ENCODE measurements at regions not wholly inside any gene's neighbourhood (a gene's known extent, or its start where the extent isn't known, plus 50 kb on each side); places are given as distances from the start of the nearest gene placed in this dataset.
A peak's percentile ranks its signal among the peaks of the same experiment; 100 is the strongest.

DNA sequence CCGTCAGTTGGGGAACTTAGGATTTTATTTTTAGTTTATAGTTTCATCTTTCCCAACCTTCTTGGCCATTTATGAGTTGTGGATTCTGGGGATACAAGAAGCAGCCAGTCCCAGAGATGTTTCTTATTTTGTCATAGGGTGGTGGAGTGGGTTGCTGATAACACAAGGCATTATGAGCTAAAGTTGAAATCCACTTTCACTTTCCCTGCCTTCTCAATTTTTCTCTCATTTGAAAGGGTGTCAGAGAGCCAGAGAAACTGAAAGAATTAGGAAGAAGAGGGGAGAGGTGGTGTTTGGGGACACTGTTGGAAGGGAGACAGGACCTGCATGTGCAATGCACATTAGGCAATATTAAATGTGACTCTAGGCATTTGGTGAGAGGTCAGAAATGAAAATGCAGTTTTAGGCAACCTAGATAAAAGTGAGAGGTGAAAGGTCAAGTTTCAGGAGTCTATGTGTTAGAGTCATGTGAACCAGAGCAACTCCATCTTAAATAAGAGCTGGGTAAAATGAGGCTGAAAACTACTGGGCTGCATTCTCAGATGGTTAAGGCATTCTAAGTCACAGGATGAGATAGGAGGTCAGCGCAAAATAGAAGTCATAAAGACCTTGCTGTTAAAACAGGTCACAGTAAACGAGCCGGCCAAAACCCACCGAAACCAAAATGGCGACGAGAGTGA is 71.1 kb upstream of the F3 start:
- Histone ChIP-seq H3K27me3 (replicated peaks; ENCODE audit: control insufficient read depth, insufficient read depth, low read length) (no peaks in the 10 kb centered on the region), H3K4me1 (ENCODE audit: control insufficient read depth, insufficient read depth, low read length) (peaks cover 42% of the 10 kb centered on the region), H3K9ac (ENCODE audit: low read length) (peak overlapping the region; percentile 76), H3K36me3 (ENCODE audit: control insufficient read depth, insufficient read depth, low read length, severe bottlenecking) (no peaks in the 10 kb centered on the region), H3K4me3 (ENCODE audit: low read length) (peak overlapping the region; percentile 28), H3K9me3 (ENCODE audit: control insufficient read depth, low read length) (no peaks in the 10 kb centered on the region)
- no peak for DNase-seq (ENCODE audit: low read depth)

DNA sequence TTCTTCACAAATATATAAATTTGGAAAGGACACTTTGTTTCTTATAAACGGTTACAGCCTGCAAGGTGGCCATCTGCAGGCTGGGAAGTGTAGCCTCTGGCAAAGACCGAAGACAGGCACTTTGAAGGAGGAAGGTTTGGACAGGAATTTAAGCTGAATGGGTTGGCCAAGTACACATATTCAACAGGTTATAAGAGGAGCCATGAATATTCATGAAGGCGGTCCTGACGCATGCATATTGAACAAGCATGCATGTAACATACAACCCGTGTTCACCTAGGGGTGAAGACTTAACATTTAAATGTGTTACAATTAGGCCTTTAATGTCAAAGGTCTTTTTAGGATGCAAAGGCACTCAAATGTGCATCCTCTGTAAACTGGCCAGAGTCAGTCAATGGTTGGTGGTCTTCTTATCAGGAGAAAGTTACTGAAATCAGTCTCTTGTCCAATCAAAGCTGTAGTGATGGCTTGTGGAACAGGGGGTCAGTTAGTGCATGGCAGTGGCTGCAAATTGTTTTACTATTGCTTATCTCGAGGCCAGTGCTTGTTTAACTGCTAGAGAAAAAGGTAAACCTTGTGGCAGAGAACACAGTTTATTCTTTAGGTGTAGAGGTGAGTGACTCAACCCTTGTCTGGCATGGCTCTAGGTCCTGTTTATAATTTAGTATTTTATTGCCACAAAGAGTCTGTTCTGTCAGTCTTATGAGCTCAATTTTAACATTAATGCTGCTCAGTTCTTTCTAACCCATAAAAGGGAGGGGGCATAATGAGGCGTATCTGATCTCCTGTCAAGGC is 70.3 kb upstream of the F3 start:
- no peaks in the 10 kb centered on the region for H3K9me3 ChIP-seq (ENCODE audit: control insufficient read depth, low read length)
- no peak for DNase-seq (ENCODE audit: low read depth)
- H3K36me3 ChIP-seq (ENCODE audit: control insufficient read depth, insufficient read depth, low read length, severe bottlenecking), result no peaks in the 10 kb centered on the region
- H3K9ac ChIP-seq (ENCODE audit: low read length), result peak overlapping the region; percentile 76
- H3K27me3 ChIP-seq (replicated peaks; ENCODE audit: control insufficient read depth, insufficient read depth, low read length), result no peaks in the 10 kb centered on the region
- H3K4me1 ChIP-seq (ENCODE audit: control insufficient read depth, insufficient read depth, low read length), result peaks cover 34% of the 10 kb centered on the region
- peak overlapping the region; percentile 28 for H3K4me3 ChIP-seq (ENCODE audit: low read length)

DNA sequence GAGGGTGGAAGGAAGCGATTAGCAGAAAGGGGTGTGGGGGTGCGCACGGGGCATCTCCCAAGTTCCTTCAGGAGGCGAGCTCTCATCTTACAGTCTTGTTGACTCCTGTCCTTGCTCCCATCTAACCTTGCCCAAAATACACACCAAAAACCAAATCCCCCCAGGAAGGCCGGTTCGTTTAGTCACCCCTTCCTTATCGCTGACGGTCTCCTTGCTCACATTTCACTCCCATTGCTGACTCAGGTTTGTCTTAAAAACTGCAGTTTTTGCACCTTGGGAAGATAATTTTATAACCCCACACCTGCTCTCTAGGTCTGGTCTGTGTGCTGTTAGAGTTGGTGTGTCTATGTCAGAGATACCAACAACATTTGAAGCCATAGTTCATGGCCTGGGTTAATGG is 68.1 kb upstream of the F3 start:
- Histone ChIP-seq H3K27me3 (replicated peaks; ENCODE audit: control insufficient read depth, insufficient read depth, low read length) (no peaks in the 10 kb centered on the region), H3K4me3 (ENCODE audit: low read length) (no peak overlapping the region), H3K9me3 (ENCODE audit: control insufficient read depth, low read length) (no peaks in the 10 kb centered on the region), H3K4me1 (ENCODE audit: control insufficient read depth, insufficient read depth, low read length) (peaks cover 29% of the 10 kb centered on the region), H3K36me3 (ENCODE audit: control insufficient read depth, insufficient read depth, low read length, severe bottlenecking) (no peaks in the 10 kb centered on the region), H3K9ac (ENCODE audit: low read length) (no peak overlapping the region)
- DNase-seq (ENCODE audit: low read depth), result no peak

DNA sequence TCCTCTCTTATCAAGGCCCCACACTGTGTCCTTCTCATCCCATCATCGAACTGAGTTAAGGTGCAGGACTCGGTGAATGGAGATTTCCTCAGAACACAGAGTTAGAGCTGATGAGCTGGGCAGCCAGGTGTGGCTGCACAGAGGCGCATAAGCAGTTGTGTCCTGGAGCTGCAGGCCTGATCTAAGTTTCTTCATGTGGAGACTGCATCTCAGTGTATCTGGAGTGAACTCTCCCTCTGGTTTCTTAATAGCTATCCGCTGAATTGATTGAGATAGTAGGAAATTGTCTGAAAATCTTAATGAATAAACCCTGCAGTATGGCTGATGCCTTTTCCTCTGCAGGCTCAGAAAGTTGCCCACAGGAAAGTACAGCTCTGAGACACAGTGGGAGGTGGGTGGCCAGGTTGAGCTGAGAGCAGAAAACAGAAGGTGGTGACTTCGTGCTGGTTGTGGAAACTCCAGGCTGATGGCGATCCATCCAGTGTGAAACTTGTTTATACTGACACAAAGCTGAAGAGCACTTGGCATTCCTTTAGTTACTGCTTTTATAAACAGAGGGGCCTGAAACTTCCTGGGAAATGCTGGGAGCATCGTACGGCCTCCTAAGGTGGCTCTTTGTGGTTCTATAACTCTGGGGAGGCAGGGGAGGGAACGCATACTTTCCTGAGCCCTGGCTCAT is 67.4 kb upstream of the F3 start:
- Histone ChIP-seq H3K4me1 (ENCODE audit: control insufficient read depth, insufficient read depth, low read length) (peaks cover 23% of the 10 kb centered on the region), H3K27me3 (replicated peaks; ENCODE audit: control insufficient read depth, insufficient read depth, low read length) (no peaks in the 10 kb centered on the region), H3K36me3 (ENCODE audit: control insufficient read depth, insufficient read depth, low read length, severe bottlenecking) (no peaks in the 10 kb centered on the region), H3K9me3 (ENCODE audit: control insufficient read depth, low read length) (no peaks in the 10 kb centered on the region), H3K9ac (ENCODE audit: low read length) (no peak overlapping the region), H3K4me3 (ENCODE audit: low read length) (no peak overlapping the region)
- DNase-seq (ENCODE audit: low read depth), result no peak

DNA sequence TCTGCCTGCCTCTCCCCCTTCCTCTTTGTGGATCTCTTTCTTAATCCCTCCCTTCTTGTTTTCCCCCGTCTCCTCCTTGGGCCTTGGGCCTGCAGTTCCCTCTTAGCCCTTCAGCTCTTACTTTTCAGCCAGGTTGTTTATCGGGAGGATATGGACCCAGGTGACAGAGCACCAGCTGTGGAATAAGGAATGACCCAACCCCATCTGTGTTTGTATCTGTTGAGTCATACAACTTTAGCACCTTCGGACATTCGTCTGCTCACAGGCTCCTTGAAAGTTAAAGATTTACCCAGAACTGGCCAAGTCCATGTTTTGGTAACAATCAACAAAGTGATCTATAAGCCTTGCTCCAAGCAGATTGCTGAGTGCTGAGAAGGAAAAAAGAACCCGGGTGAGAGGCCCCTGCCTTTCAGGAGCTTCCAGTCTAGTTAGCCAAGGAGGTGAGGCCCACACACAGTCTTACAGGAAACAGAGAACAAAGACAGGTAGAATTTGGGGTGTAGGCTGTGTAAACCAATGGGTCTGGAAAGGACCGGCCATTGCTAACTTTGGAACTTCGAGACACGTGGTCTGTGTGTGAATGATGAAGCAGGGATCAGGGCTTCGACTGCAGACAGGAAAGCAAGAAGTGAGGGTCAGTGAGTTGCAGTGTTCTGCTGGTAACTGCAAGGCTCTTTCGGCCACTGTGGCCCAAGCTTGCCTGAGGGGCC is 66.7 kb upstream of the F3 start:
- Histone ChIP-seq H3K27me3 (replicated peaks; ENCODE audit: control insufficient read depth, insufficient read depth, low read length) (no peaks in the 10 kb centered on the region), H3K4me1 (ENCODE audit: control insufficient read depth, insufficient read depth, low read length) (peaks cover 22% of the 10 kb centered on the region), H3K36me3 (ENCODE audit: control insufficient read depth, insufficient read depth, low read length, severe bottlenecking) (no peaks in the 10 kb centered on the region), H3K9me3 (ENCODE audit: control insufficient read depth, low read length) (no peaks in the 10 kb centered on the region), H3K4me3 (ENCODE audit: low read length) (no peak overlapping the region), H3K9ac (ENCODE audit: low read length) (no peak overlapping the region)
- no peak for DNase-seq (ENCODE audit: low read depth)

DNA sequence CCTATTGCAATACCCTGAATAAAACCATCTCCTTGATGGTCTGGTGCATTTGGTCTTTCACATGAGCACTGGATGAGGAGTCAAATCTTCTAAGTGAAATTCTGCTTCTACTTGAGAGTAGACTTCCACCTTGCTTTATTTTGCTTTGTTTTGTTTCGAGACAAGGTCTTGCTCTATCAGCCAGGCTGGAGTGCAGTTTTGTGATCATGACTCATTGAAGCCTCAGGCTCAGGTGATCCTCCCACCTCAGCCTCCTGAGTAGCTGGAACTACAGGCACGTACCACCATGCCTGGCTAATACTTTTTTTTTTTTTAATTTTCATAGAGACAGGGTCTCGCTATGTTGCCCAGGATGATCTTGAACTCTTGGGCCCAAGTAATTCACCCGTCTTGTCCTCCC is 65.8 kb upstream of the F3 start:
- Histone ChIP-seq H3K36me3 (ENCODE audit: control insufficient read depth, insufficient read depth, low read length, severe bottlenecking) (no peaks in the 10 kb centered on the region), H3K4me3 (ENCODE audit: low read length) (no peak overlapping the region), H3K4me1 (ENCODE audit: control insufficient read depth, insufficient read depth, low read length) (peaks cover 15% of the 10 kb centered on the region), H3K27me3 (replicated peaks; ENCODE audit: control insufficient read depth, insufficient read depth, low read length) (no peaks in the 10 kb centered on the region), H3K9me3 (ENCODE audit: control insufficient read depth, low read length) (no peaks in the 10 kb centered on the region), H3K9ac (ENCODE audit: low read length) (no peak overlapping the region)
- no peak for DNase-seq (ENCODE audit: low read depth)

DNA sequence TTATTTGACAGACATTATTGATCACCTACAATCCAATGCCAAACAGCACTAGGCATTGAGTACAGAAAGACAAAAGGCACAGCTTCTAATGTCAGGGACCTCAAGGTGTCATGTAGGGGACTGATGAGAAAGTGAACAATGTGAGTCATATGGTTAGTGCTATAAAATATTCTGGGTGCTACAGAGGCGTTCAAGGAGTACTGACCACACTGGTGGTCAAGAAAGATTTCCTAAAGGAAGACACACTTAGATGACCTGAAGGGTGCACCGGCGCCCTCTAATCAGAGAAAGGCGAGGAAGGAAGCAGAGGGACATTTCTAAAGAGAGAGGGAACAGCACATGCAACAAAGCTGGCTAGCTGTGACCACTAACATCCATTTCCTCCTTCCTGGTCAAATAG is 64.9 kb upstream of the F3 start:
- no peaks in the 10 kb centered on the region for H3K9me3 ChIP-seq (ENCODE audit: control insufficient read depth, low read length)
- H3K36me3 ChIP-seq (ENCODE audit: control insufficient read depth, insufficient read depth, low read length, severe bottlenecking), result no peaks in the 10 kb centered on the region
- H3K27me3 ChIP-seq (replicated peaks; ENCODE audit: control insufficient read depth, insufficient read depth, low read length), result no peaks in the 10 kb centered on the region
- no peak for DNase-seq (ENCODE audit: low read depth)
- peaks cover 12% of the 10 kb centered on the region for H3K4me1 ChIP-seq (ENCODE audit: control insufficient read depth, insufficient read depth, low read length)
- H3K9ac ChIP-seq (ENCODE audit: low read length), result no peak overlapping the region
- no peak overlapping the region for H3K4me3 ChIP-seq (ENCODE audit: low read length)

DNA sequence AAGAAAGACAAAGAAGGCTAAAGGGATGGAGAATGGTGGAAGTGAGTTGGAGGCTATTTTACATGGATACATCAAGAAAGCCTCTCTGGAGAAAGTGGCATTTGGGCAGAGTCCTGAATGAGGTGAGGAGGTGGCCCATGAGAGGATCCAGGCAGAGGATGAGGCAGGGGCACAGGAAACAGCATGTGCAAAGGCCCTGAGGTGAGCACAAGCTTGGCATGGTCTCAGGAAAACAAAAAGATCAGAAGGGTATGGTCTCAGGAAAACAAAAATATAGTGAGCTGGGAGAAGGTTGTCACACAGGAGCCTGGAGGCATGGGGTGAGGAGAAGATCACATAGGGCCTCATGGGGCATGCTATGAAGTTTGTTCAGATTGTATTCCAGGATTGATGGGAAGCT is 62.1 kb upstream of the F3 start:
- no peaks in the 10 kb centered on the region for H3K36me3 ChIP-seq (ENCODE audit: control insufficient read depth, insufficient read depth, low read length, severe bottlenecking)
- H3K4me3 ChIP-seq (ENCODE audit: low read length), result no peak overlapping the region
- no peak overlapping the region for H3K9ac ChIP-seq (ENCODE audit: low read length)
- DNase-seq (ENCODE audit: low read depth), result no peak
- no peaks in the 10 kb centered on the region for H3K27me3 ChIP-seq (replicated peaks; ENCODE audit: control insufficient read depth, insufficient read depth, low read length)
- no peaks in the 10 kb centered on the region for H3K9me3 ChIP-seq (ENCODE audit: control insufficient read depth, low read length)
- peaks cover 9% of the 10 kb centered on the region for H3K4me1 ChIP-seq (ENCODE audit: control insufficient read depth, insufficient read depth, low read length)

DNA sequence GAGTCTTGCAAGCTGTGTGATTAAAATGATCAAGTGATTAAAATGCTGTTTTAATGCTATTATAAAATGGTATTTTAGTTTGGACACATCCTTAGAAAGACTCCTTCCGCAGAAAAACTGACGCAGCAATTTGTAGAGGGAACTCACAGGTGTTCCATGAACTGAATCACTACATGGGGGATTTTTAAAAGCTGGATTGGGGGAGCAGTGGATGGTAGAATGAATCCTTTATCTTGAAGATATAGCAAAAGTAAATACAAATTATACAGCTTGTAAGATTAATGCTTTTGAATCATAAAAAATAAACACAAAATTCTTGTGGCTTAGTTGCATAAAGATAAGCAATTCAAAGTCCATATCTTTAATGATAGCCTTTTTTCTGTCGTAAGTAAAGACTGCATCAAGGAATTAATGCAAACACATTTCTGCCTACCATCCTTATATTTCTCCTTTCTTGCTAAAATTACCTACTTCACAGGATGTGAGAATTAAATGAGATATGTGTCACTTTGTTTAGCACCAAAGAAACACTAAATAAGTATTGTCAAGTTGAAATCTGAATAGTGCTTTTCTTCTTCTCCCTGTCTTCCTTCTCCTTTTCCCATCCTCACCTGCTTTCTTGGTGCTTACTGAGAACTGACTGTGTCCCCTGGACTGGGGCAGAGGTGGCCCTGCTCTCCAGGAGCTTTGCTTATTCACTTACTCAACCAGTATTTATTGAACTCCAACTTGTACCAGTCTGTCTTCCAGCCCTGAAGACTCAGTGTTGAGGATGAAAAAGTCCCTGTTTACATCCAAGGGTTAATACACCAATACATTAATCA is 61.5 kb upstream of the F3 start:
- Histone ChIP-seq H3K4me3 (ENCODE audit: low read length) (peak overlapping the region; percentile 42), H3K36me3 (ENCODE audit: control insufficient read depth, insufficient read depth, low read length, severe bottlenecking) (no peaks in the 10 kb centered on the region), H3K27me3 (replicated peaks; ENCODE audit: control insufficient read depth, insufficient read depth, low read length) (no peaks in the 10 kb centered on the region), H3K9ac (ENCODE audit: low read length) (no peak overlapping the region), H3K9me3 (ENCODE audit: control insufficient read depth, low read length) (no peaks in the 10 kb centered on the region), H3K4me1 (ENCODE audit: control insufficient read depth, insufficient read depth, low read length) (peaks cover 9% of the 10 kb centered on the region)
- no peak for DNase-seq (ENCODE audit: low read depth)

DNA sequence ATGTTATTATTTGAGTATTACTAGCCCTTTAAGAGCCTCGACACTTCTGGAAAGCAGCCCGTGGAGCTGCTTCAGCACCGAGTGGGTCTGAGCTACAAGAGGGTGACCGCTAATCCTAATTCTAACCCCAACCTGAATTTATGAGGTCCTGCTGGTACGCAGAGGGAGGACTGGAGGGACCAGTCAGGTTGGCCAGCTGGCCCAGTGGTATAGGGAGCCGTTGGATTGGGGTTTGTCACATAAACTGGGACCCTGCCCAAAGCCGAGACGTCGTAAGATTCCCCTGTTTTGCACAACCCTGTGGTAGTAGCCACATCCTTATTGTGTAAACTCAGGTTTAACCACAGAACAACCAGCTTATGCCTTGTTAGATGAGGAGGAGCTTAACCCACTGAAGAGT is 60.8 kb upstream of the F3 start:
- H3K9me3 ChIP-seq (ENCODE audit: control insufficient read depth, low read length), result no peaks in the 10 kb centered on the region

More for the DNA sequence above, 60.8 kb upstream of the F3 start:
- H3K4me1 ChIP-seq (ENCODE audit: control insufficient read depth, insufficient read depth, low read length), result peaks cover 9% of the 10 kb centered on the region
- no peaks in the 10 kb centered on the region for H3K36me3 ChIP-seq (ENCODE audit: control insufficient read depth, insufficient read depth, low read length, severe bottlenecking)
- no peak for DNase-seq (ENCODE audit: low read depth)
- H3K4me3 ChIP-seq (ENCODE audit: low read length), result peak overlapping the region; percentile 42
- H3K27me3 ChIP-seq (replicated peaks; ENCODE audit: control insufficient read depth, insufficient read depth, low read length), result no peaks in the 10 kb centered on the region
- H3K9ac ChIP-seq (ENCODE audit: low read length), result peak overlapping the region; percentile 40

Measured in adipocyte (in vitro differentiated cells).